Trophoblast cell (in vitro differentiated cells and primary cell): ENCODE measurements at regions not wholly inside any gene's neighbourhood (a gene's known extent, or its start where the extent isn't known, plus 50 kb on each side); places are given as distances from the start of the nearest gene placed in this dataset.

Experiments
- DNase-seq, 2 donors: peaks; one replicate each; pipeline ENCODE4 v3.0.0-alpha.2; 2016
- H2AFZ ChIP-seq: 2 replicates; pipeline ENCODE4 v1.6.1; 2013; ENCODE audit warnings: low read length, moderate library complexity, mild to moderate bottlenecking; ENCODE audit not compliant: insufficient read depth, poor library complexity
- H2AK5ac ChIP-seq: 2 replicates; pipeline ENCODE4 v1.6.1; 2013; ENCODE audit warnings: mild to moderate bottlenecking, low read length
- H2BK120ac ChIP-seq: 2 replicates; pipeline ENCODE4 v1.6.1; 2013; ENCODE audit warnings: low read length, mild to moderate bottlenecking, moderate library complexity; ENCODE audit not compliant: insufficient read depth, poor library complexity
- H2BK12ac ChIP-seq: 2 replicates; pipeline ENCODE4 v1.6.1; 2013; ENCODE audit warnings: mild to moderate bottlenecking, low read length, moderate library complexity
- H2BK5ac ChIP-seq: 2 replicates; pipeline ENCODE4 v1.6.1; 2013; ENCODE audit warnings: low read length, low read depth, moderate library complexity, mild to moderate bottlenecking; ENCODE audit not compliant: poor library complexity
- H3K14ac ChIP-seq: 2 replicates; pipeline ENCODE4 v1.6.1; 2013; ENCODE audit warnings: mild to moderate bottlenecking, low read length
- H3K18ac ChIP-seq: 2 replicates; pipeline ENCODE4 v1.6.1; 2013; ENCODE audit warnings: mild to moderate bottlenecking, low read length
- H3K23ac ChIP-seq: 2 replicates; pipeline ENCODE4 v1.6.1; 2013; ENCODE audit warnings: low read length
- H3K27ac ChIP-seq: 2 replicates; pipeline ENCODE4 v1.5.1; 2013; ENCODE audit warnings: low read depth, mild to moderate bottlenecking, inconsistent platforms, low read length, moderate library complexity
- H3K27me3 ChIP-seq: 2 replicates; pipeline ENCODE4 v1.6.1; 2013; ENCODE audit warnings: inconsistent platforms, mild to moderate bottlenecking, low read length, moderate library complexity; ENCODE audit not compliant: insufficient read depth
- H3K36me3 ChIP-seq, 2 experiments: 1 replicate in 1 of 2; 2 replicates in 1 of 2; pipeline ENCODE4 v1.6.1; 2013; ENCODE audit warnings: low read length in 2 of 2, mild to moderate bottlenecking in 2 of 2, moderate library complexity in 1 of 2; ENCODE audit not compliant: insufficient read depth in 2 of 2, control insufficient read depth in 1 of 2
- H3K4ac ChIP-seq: 2 replicates; pipeline ENCODE4 v1.6.1; 2013; ENCODE audit warnings: low read depth, mild to moderate bottlenecking, low read length, moderate library complexity
- H3K4me1 ChIP-seq, 2 experiments: 1 replicate in 1 of 2; 2 replicates in 1 of 2; pipeline ENCODE4 v1.6.1; 2013; ENCODE audit warnings: low read length in 2 of 2, mild to moderate bottlenecking in 2 of 2, moderate library complexity in 1 of 2; ENCODE audit not compliant: insufficient read depth in 2 of 2, control insufficient read depth in 1 of 2
- H3K4me2 ChIP-seq: 2 replicates; pipeline ENCODE4 v1.6.1; 2013; ENCODE audit warnings: inconsistent platforms, mild to moderate bottlenecking, low read length, moderate library complexity
- H3K4me3 ChIP-seq: 2 replicates; pipeline ENCODE4 v1.5.1; 2013; ENCODE audit warnings: mild to moderate bottlenecking, low read depth, low read length, inconsistent platforms
- H3K79me1 ChIP-seq: one replicate; pipeline ENCODE4 v1.6.1; 2013; ENCODE audit warnings: low read length
- H3K79me2 ChIP-seq: 2 replicates; pipeline ENCODE4 v1.6.1; 2013; ENCODE audit warnings: low read length, mild to moderate bottlenecking; ENCODE audit not compliant: control insufficient read depth, insufficient read depth, poor library complexity
- H3K9ac ChIP-seq: 2 replicates; pipeline ENCODE4 v1.6.1; 2013; ENCODE audit warnings: mild to moderate bottlenecking, low read length
- H3K9me3 ChIP-seq: 2 replicates; pipeline ENCODE4 v1.6.1; 2013; ENCODE audit warnings: low read depth, mild to moderate bottlenecking, control low read depth, inconsistent platforms, low read length; ENCODE audit not compliant: insufficient read depth
- H4K12ac ChIP-seq: 2 replicates; pipeline ENCODE4 v1.6.1; 2013; ENCODE audit warnings: low read depth, mild to moderate bottlenecking, low read length, moderate library complexity
- H4K8ac ChIP-seq: 2 replicates; pipeline ENCODE4 v1.6.1; 2013; ENCODE audit warnings: low read depth, mild to moderate bottlenecking, low read length, moderate library complexity
- H4K91ac ChIP-seq: one replicate; pipeline ENCODE4 v1.6.1; 2013; ENCODE audit warnings: low read depth, mild to moderate bottlenecking, low read length, moderate library complexity
- WGBS: extraction: QIAGEN DNeasy Blood & Tissue Kit; methylation state at CpG from one replicate; pipeline ENCODE4 v1.1.7; 2013; ENCODE audit warnings: missing lambda C conversion rate; ENCODE audit not compliant: insufficient read length, insufficient coverage; ENCODE audit errors: extremely low coverage; 5-methylcytosine and 5-hydroxymethylcytosine counted together

GRCh38 chr3:161796780-161797179 is 300.2 kb downstream of the OTOL1 start:
- Histone ChIP-seq H3K9me3 (no peaks in the 10 kb centered on the region), H3K27ac (no peak overlapping the region), H2BK120ac (no peak overlapping the region), H3K79me2 (no peaks in the 10 kb centered on the region), H3K18ac (no peak overlapping the region), H3K27me3 (no peaks in the 10 kb centered on the region), H3K4me1 (no peaks in the 10 kb centered on the region), H3K4ac (no peak overlapping the region), H2BK5ac (no peak overlapping the region), H3K4me2 (no peak overlapping the region), H3K9ac (no peak overlapping the region), H2BK12ac (no peak overlapping the region), H2AK5ac (no peak overlapping the region), H3K23ac (no peak overlapping the region), H3K14ac (no peak overlapping the region), H2AFZ (no peak overlapping the region), H3K36me3 (no peaks in the 10 kb centered on the region), H3K4me3 (no peak overlapping the region), H4K8ac (no peak overlapping the region), H4K12ac (no peak overlapping the region), H4K91ac (no peak overlapping the region), H3K79me1 (no peaks in the 10 kb centered on the region)
- no peak for DNase-seq

GRCh38 chr3:161798016-161798415 is 301.4 kb downstream of the OTOL1 start:
- H3K27me3 ChIP-seq = no peaks in the 10 kb centered on the region
- no CpG with 5 or more reads among the region's 3 CpGs for WGBS
- H2BK120ac ChIP-seq = no peak overlapping the region
- no peak overlapping the region for H4K91ac ChIP-seq
- H3K18ac ChIP-seq = no peak overlapping the region
- H3K27ac ChIP-seq = no peak overlapping the region
- H2AFZ ChIP-seq = no peak overlapping the region
- no peaks in the 10 kb centered on the region for H3K79me1 ChIP-seq
- no peak overlapping the region for H2BK5ac ChIP-seq
- H3K9me3 ChIP-seq = no peaks in the 10 kb centered on the region
- H2AK5ac ChIP-seq = no peak overlapping the region
- H3K4me1 ChIP-seq = no peaks in the 10 kb centered on the region
- no peak overlapping the region for H4K12ac ChIP-seq
- H3K79me2 ChIP-seq = no peaks in the 10 kb centered on the region
- no peaks in the 10 kb centered on the region for H3K36me3 ChIP-seq
- no peak overlapping the region for H4K8ac ChIP-seq
- no peak for DNase-seq
- no peak overlapping the region for H3K4ac ChIP-seq
- H3K4me3 ChIP-seq = no peak overlapping the region
- no peak overlapping the region for H3K4me2 ChIP-seq
- no peak overlapping the region for H3K14ac ChIP-seq
- H2BK12ac ChIP-seq = no peak overlapping the region
- no peak overlapping the region for H3K23ac ChIP-seq
- no peak overlapping the region for H3K9ac ChIP-seq

- H2AK5ac ChIP-seq = no peak overlapping the region
- H3K36me3 ChIP-seq = no peaks in the 10 kb centered on the region
- H2AFZ ChIP-seq = no peak overlapping the region
- no peak for DNase-seq
- no CpG with 5 or more reads among the region's 1 CpG for whole genome bisulfite sequencing
- no peak overlapping the region for H2BK120ac ChIP-seq
- no peak overlapping the region for H3K4me3 ChIP-seq
- no peak overlapping the region for H2BK12ac ChIP-seq
- no peak overlapping the region for H3K27ac ChIP-seq
- no peaks in the 10 kb centered on the region for H3K27me3 ChIP-seq
- no peaks in the 10 kb centered on the region for H3K79me1 ChIP-seq
- H3K14ac ChIP-seq = no peak overlapping the region
- no peak overlapping the region for H4K8ac ChIP-seq
- H3K4ac ChIP-seq = no peak overlapping the region
- H4K91ac ChIP-seq = no peak overlapping the region
- no peak overlapping the region for H3K23ac ChIP-seq
- no peak overlapping the region for H3K4me2 ChIP-seq
- H3K9ac ChIP-seq = no peak overlapping the region
- no peaks in the 10 kb centered on the region for H3K79me2 ChIP-seq
- no peak overlapping the region for H2BK5ac ChIP-seq
- H3K4me1 ChIP-seq = no peaks in the 10 kb centered on the region
- no peaks in the 10 kb centered on the region for H3K9me3 ChIP-seq
- no peak overlapping the region for H3K18ac ChIP-seq
- H4K12ac ChIP-seq = no peak overlapping the region
Observed at GRCh38 chr3:161800985-161801559, 304.5 kb downstream of the OTOL1 start.

- Histone ChIP-seq H3K36me3 (no peaks in the 10 kb centered on the region), H3K9me3 (no peaks in the 10 kb centered on the region), H3K18ac (no peak overlapping the region), H3K79me2 (no peaks in the 10 kb centered on the region), H3K27ac (no peak overlapping the region), H3K4me2 (no peak overlapping the region), H3K14ac (no peak overlapping the region), H4K91ac (no peak overlapping the region), H2AFZ (no peak overlapping the region), H2AK5ac (no peak overlapping the region), H3K4me1 (no peaks in the 10 kb centered on the region), H3K4ac (no peak overlapping the region), H2BK5ac (no peak overlapping the region), H3K27me3 (no peaks in the 10 kb centered on the region), H2BK120ac (no peak overlapping the region), H3K4me3 (no peak overlapping the region), H2BK12ac (no peak overlapping the region), H3K23ac (no peak overlapping the region), H3K79me1 (no peaks in the 10 kb centered on the region), H4K12ac (no peak overlapping the region), H3K9ac (no peak overlapping the region), H4K8ac (no peak overlapping the region)
- DNase-seq = no peak
- no CpG with 5 or more reads among the region's 1 CpG for WGBS
Observed at GRCh38 chr3:161818106-161818505, 321.5 kb downstream of the OTOL1 start.
